ENCODE measurements at regions not wholly inside any gene's neighbourhood (a gene's known extent, or its start where the extent isn't known, plus 50 kb on each side); places are given as distances from the start of the nearest gene placed in this dataset.

GRCh38 chr2:38509947-38510326 is 92.8 kb downstream of the HNRNPLL start:
- CTCF ChIA-PET: interaction anchor here (1.1 to 6.9 kb wide), 4 partner anchors 29 to 224 kb away, joined by 3 to 131 read pairs (median 6); no protein-coding TSS in a partner anchor
- H3K4me3 Mint-ChIP-seq: no peak overlapping the region
- no peak for DNase-seq
- H3K36me3 Mint-ChIP-seq: no peaks in the 10 kb centered on the region
- H3K27me3 Mint-ChIP-seq: peaks cover 39% of the 10 kb centered on the region
- peaks cover 3% of the 10 kb centered on the region for H3K9me3 Mint-ChIP-seq
- peaks cover 7% of the 10 kb centered on the region for H3K4me1 Mint-ChIP-seq
- H3K27ac Mint-ChIP-seq: no peak overlapping the region

GRCh38 chr2:38509314-38509946 is 93.3 kb downstream of the HNRNPLL start:
- Mint-ChIP-seq H3K27me3 (peaks cover 41% of the 10 kb centered on the region), H3K27ac (no peak overlapping the region), H3K4me1 (peaks cover 10% of the 10 kb centered on the region), H3K9me3 (peaks cover 3% of the 10 kb centered on the region), H3K36me3 (no peaks in the 10 kb centered on the region), H3K4me3 (no peak overlapping the region)
- DNase-seq: no peak
- CTCF ChIA-PET: interaction anchor here (0.8 to 6.9 kb wide), 13 partner anchors 9 to 429 kb away, joined by 3 to 131 read pairs (median 4); no protein-coding TSS in a partner anchor

- Mint-ChIP-seq H3K4me1 (peaks cover 13% of the 10 kb centered on the region), H3K27ac (no peak overlapping the region), H3K9me3 (peaks cover 3% of the 10 kb centered on the region), H3K36me3 (no peaks in the 10 kb centered on the region), H3K4me3 (no peak overlapping the region), H3K27me3 (peaks cover 50% of the 10 kb centered on the region)
- CTCF ChIA-PET: interaction anchor here (0.5 to 6.9 kb wide), 39 partner anchors 8 to 431 kb away, joined by 3 to 131 read pairs (median 4); no protein-coding TSS in a partner anchor
- DNase-seq: peak; percentile 87
These were observed 94.3 kb downstream of the HNRNPLL start for GRCh38 chr2:38508311-38509039.

GRCh38 chr2:38507712-38508111 is 95.0 kb downstream of the HNRNPLL start:
- no peak overlapping the region for H3K4me3 Mint-ChIP-seq
- no peak overlapping the region for H3K27ac Mint-ChIP-seq
- H3K4me1 Mint-ChIP-seq: peaks cover 13% of the 10 kb centered on the region
- H3K36me3 Mint-ChIP-seq: no peaks in the 10 kb centered on the region
- peaks cover 56% of the 10 kb centered on the region for H3K27me3 Mint-ChIP-seq
- CTCF ChIA-PET: interaction anchor here (0.5 to 6.9 kb wide), 37 partner anchors 11 to 431 kb away, joined by 3 to 131 read pairs (median 4); no protein-coding TSS in a partner anchor
- H3K9me3 Mint-ChIP-seq: peaks cover 3% of the 10 kb centered on the region
- DNase-seq: no peak

- no peak for DNase-seq
- H3K27ac Mint-ChIP-seq: no peak overlapping the region
These were observed 96.9 kb downstream of the HNRNPLL start for GRCh38 chr2:38505779-38506178.

GRCh38 chr2:38504169-38504568 is 98.6 kb downstream of the HNRNPLL start:
- no peak overlapping the region for H3K4me3 Mint-ChIP-seq
- H3K9me3 Mint-ChIP-seq: peaks cover 3% of the 10 kb centered on the region
- no peaks in the 10 kb centered on the region for H3K36me3 Mint-ChIP-seq
- DNase-seq: no peak
- no peak overlapping the region for H3K27ac Mint-ChIP-seq
- H3K4me1 Mint-ChIP-seq: peaks cover 13% of the 10 kb centered on the region
- H3K27me3 Mint-ChIP-seq: peaks cover 57% of the 10 kb centered on the region
- CTCF ChIA-PET: no interaction called here

More at GRCh38 chr2:38505779-38506178, 96.9 kb downstream of the HNRNPLL start:
- Mint-ChIP-seq H3K27me3 (peaks cover 61% of the 10 kb centered on the region), H3K9me3 (peaks cover 3% of the 10 kb centered on the region), H3K4me1 (peaks cover 13% of the 10 kb centered on the region), H3K4me3 (no peak overlapping the region), H3K36me3 (no peaks in the 10 kb centered on the region)
- CTCF ChIA-PET: interaction anchor here (1.5 kb wide), 1 partner anchor 190 kb away, joined by 5 read pairs; no protein-coding TSS in a partner anchor

GRCh38 chr2:38502107-38502506 is 100.6 kb downstream of the HNRNPLL start:
- CTCF ChIA-PET: no interaction called here

GRCh38 chr2:38500283-38500634 is 102.5 kb downstream of the HNRNPLL start:
- Mint-ChIP-seq H3K4me1 (peaks cover 9% of the 10 kb centered on the region), H3K4me3 (no peak overlapping the region), H3K36me3 (no peaks in the 10 kb centered on the region), H3K27ac (no peak overlapping the region), H3K9me3 (no peaks in the 10 kb centered on the region), H3K27me3 (peaks cover 52% of the 10 kb centered on the region)
- no peak for DNase-seq
- CTCF ChIA-PET: interaction anchor here (1.0 kb wide), 2 partner anchors 9 to 81 kb away, joined by 3 to 4 read pairs; no protein-coding TSS in a partner anchor

More at GRCh38 chr2:38502107-38502506, 100.6 kb downstream of the HNRNPLL start:
- Mint-ChIP-seq H3K4me1 (peaks cover 9% of the 10 kb centered on the region), H3K9me3 (peaks cover 3% of the 10 kb centered on the region), H3K4me3 (no peak overlapping the region), H3K36me3 (no peaks in the 10 kb centered on the region), H3K27me3 (peaks cover 50% of the 10 kb centered on the region), H3K27ac (no peak overlapping the region)
- no peak for DNase-seq

- H3K27ac Mint-ChIP-seq: no peak overlapping the region
- DNase-seq: no peak
- H3K36me3 Mint-ChIP-seq: no peaks in the 10 kb centered on the region
- H3K4me1 Mint-ChIP-seq: peaks cover 4% of the 10 kb centered on the region
- H3K9me3 Mint-ChIP-seq: no peaks in the 10 kb centered on the region
- no peak overlapping the region for H3K4me3 Mint-ChIP-seq
- CTCF ChIA-PET: interaction anchor here (1.0 kb wide), 2 partner anchors 9 to 82 kb away, joined by 3 to 4 read pairs; no protein-coding TSS in a partner anchor
- H3K27me3 Mint-ChIP-seq: peaks cover 52% of the 10 kb centered on the region
These were observed 103.0 kb downstream of the HNRNPLL start for GRCh38 chr2:38499548-38500282.

GRCh38 chr2:38498045-38498481 is 104.7 kb downstream of the HNRNPLL start:
- CTCF ChIA-PET: no interaction called here
- no peaks in the 10 kb centered on the region for H3K9me3 Mint-ChIP-seq
- DNase-seq: no peak
- no peaks in the 10 kb centered on the region for H3K36me3 Mint-ChIP-seq
- H3K27me3 Mint-ChIP-seq: peaks cover 47% of the 10 kb centered on the region
- H3K27ac Mint-ChIP-seq: peak overlapping the region; percentile 50
- no peak overlapping the region for H3K4me3 Mint-ChIP-seq
- H3K4me1 Mint-ChIP-seq: no peaks in the 10 kb centered on the region

GRCh38 chr2:38497670-38498037 is 105.1 kb downstream of the HNRNPLL start:
- Mint-ChIP-seq H3K9me3 (no peaks in the 10 kb centered on the region), H3K27ac (no peak overlapping the region), H3K4me1 (no peaks in the 10 kb centered on the region), H3K36me3 (no peaks in the 10 kb centered on the region), H3K27me3 (peaks cover 45% of the 10 kb centered on the region), H3K4me3 (no peak overlapping the region)
- DNase-seq: no peak
- CTCF ChIA-PET: interaction anchor here (1.5 to 1.8 kb wide), 2 partner anchors 10 to 182 kb away, joined by 6 read pairs; no protein-coding TSS in a partner anchor

GRCh38 chr2:38496927-38497669 is 105.6 kb downstream of the HNRNPLL start:
- no peaks in the 10 kb centered on the region for H3K4me1 Mint-ChIP-seq
- no peak for DNase-seq
- no peaks in the 10 kb centered on the region for H3K9me3 Mint-ChIP-seq
- CTCF ChIA-PET: interaction anchor here (1.5 to 1.8 kb wide), 2 partner anchors 11 to 181 kb away, joined by 6 read pairs; no protein-coding TSS in a partner anchor
- no peak overlapping the region for H3K4me3 Mint-ChIP-seq
- peaks cover 41% of the 10 kb centered on the region for H3K27me3 Mint-ChIP-seq
- H3K27ac Mint-ChIP-seq: no peak overlapping the region
- H3K36me3 Mint-ChIP-seq: no peaks in the 10 kb centered on the region

GRCh38 chr2:38495880-38496279 is 106.8 kb downstream of the HNRNPLL start:
- peaks cover 30% of the 10 kb centered on the region for H3K27me3 Mint-ChIP-seq
- no peaks in the 10 kb centered on the region for H3K4me1 Mint-ChIP-seq
- no peak overlapping the region for H3K27ac Mint-ChIP-seq

More at GRCh38 chr2:38495880-38496279, 106.8 kb downstream of the HNRNPLL start:
- CTCF ChIA-PET: interaction anchor here (1.5 to 1.8 kb wide), 2 partner anchors 12 to 180 kb away, joined by 6 read pairs; no protein-coding TSS in a partner anchor
- H3K4me3 Mint-ChIP-seq: no peak overlapping the region
- H3K36me3 Mint-ChIP-seq: no peaks in the 10 kb centered on the region
- no peak for DNase-seq
- H3K9me3 Mint-ChIP-seq: no peaks in the 10 kb centered on the region

All from activated naive CD4-positive, alpha-beta T cell treated with anti-CD3 and anti-CD28 coated beads, Interleukin-2, amount 10 ng/mL, durations not matched to agents 7 days and 5 days (primary cell).